Activated CD8-positive, alpha-beta memory T cell treated with anti-CD3 and anti-CD28 coated beads for 4 hours (primary cell): ENCODE measurements at regions not wholly inside any gene's neighbourhood (a gene's known extent, or its start where the extent isn't known, plus 50 kb on each side); places are given as distances from the start of the nearest gene placed in this dataset.

Experiments
- DNase-seq, 2 donors: peaks; one replicate each; pipeline ENCODE4 v3.0.0-alpha.2; 2020; ENCODE audit warnings: low read depth in 2 of 2

- DNase-seq, result no peak
These were observed 620.6 kb upstream of the DAB2 start for GRCh38 chr5:40045429-40045828.

- no peak for DNase-seq
These were observed 619.1 kb upstream of the DAB2 start for GRCh38 chr5:40043916-40044315.

GRCh38 chr5:40041452-40041851, 616.7 kb upstream of the DAB2 start:
- no peak for DNase-seq

- DNase-seq, result no peak
These were observed 612.9 kb upstream of the DAB2 start for GRCh38 chr5:40037713-40038112.

- DNase-seq, result no peak
These were observed 609.7 kb upstream of the DAB2 start for GRCh38 chr5:40034441-40034840.

- peak in 1 of 2 donors; percentile 1 for DNase-seq
These were observed 608.6 kb upstream of the DAB2 start for GRCh38 chr5:40033411-40033810.

- no peak for DNase-seq
These were observed 608.2 kb upstream of the DAB2 start for GRCh38 chr5:40033009-40033408.

GRCh38 chr5:40030661-40031060, 605.9 kb upstream of the DAB2 start:
- DNase-seq, result no peak

GRCh38 chr5:40029711-40030495, 605.1 kb upstream of the DAB2 start:
- no peak for DNase-seq

GRCh38 chr5:40027400-40027799, 602.6 kb upstream of the DAB2 start:
- no peak for DNase-seq

GRCh38 chr5:40025586-40025985, 600.8 kb upstream of the DAB2 start:
- no peak for DNase-seq

- DNase-seq, result no peak
These were observed 597.3 kb upstream of the DAB2 start for GRCh38 chr5:40022057-40022456.

- no peak for DNase-seq
These were observed 596.2 kb upstream of the DAB2 start for GRCh38 chr5:40021007-40021406.

GRCh38 chr5:40017918-40018317, 593.1 kb upstream of the DAB2 start:
- DNase-seq, result no peak

GRCh38 chr5:40017135-40017534, 592.4 kb upstream of the DAB2 start:
- no peak for DNase-seq

GRCh38 chr5:40010436-40010835, 585.7 kb upstream of the DAB2 start:
- no peak for DNase-seq

- DNase-seq, result no peak
These were observed 581.5 kb upstream of the DAB2 start for GRCh38 chr5:40006260-40006659.

- no peak for DNase-seq
These were observed 577.0 kb upstream of the DAB2 start for GRCh38 chr5:40001796-40002195.

GRCh38 chr5:39998518-39998917, 573.7 kb upstream of the DAB2 start:
- no peak for DNase-seq

GRCh38 chr5:39995990-39996389, 571.2 kb upstream of the DAB2 start:
- no peak for DNase-seq

- DNase-seq, result no peak
These were observed 567.9 kb upstream of the DAB2 start for GRCh38 chr5:39992617-39993202.

GRCh38 chr5:39986614-39987013, 561.8 kb upstream of the DAB2 start:
- no peak for DNase-seq

- DNase-seq, result no peak
These were observed 555.3 kb upstream of the DAB2 start for GRCh38 chr5:39980056-39980455.
